DOHH2 (cell line): ENCODE measurements at regions not wholly inside any gene's neighbourhood (a gene's known extent, or its start where the extent isn't known, plus 50 kb on each side); places are given as distances from the start of the nearest gene placed in this dataset.

ENCODE experiments used
- CTCF ChIP-seq: fragments of 200-600 bp; sonication (generic); IDR thresholded peaks from one replicate; pipeline ENCODE4 v1.5.1; 2014; ENCODE audit warnings: antibody characterized with exemption, mild to moderate bottlenecking, low read depth, low read length; ENCODE audit not compliant: poor library complexity, severe bottlenecking
- EZH2phosphoT487 ChIP-seq: fragments of 200-600 bp; sonication (generic); IDR thresholded peaks from 2 replicates; pipeline ENCODE4 v1.6.1; 2017; ENCODE audit warnings: borderline replicate concordance, mild to moderate bottlenecking, antibody characterized with exemption, low read length, moderate library complexity, mixed read lengths

DNA sequence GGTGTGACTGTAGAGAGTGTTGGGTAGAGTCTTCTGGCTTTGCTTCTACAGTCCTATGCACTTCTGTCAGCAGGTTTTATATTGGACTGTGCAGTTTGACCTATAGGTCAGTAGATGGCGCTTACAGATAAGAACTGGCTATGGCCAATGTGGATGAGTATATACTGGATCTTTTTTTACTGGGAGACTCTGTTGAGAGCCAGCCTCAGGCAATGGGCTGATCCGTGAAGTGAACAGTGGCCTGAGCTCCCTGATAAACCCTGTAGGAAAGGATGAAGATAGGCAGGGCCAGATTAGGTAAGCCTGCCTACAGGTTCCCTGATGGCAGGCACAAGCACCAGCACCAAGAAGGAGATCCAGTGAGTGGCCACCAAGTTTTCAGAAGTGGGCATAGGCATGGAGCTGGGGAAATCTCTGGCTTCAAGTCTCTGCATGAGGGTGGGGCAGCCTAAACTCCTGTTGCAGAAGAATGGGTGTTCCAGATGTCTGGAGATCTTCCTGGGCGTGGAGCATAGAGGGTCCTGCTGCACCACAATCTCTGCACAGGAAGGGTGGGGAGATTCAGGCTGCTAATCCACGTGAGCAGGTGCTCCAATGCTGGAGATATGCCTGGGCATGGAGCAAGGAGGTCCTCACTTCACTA is 326.0 kb upstream of the SGO1 start:
- TF ChIP-seq EZH2phosphoT487 (no peak), CTCF (peak; percentile 80)
